ENCODE measurements at regions not wholly inside any gene's neighbourhood (a gene's known extent, or its start where the extent isn't known, plus 50 kb on each side); places are given as distances from the start of the nearest gene placed in this dataset.
"Not testable (repeated sequence)": the region's sequence is repeated elsewhere in the genome, so short reads cannot be mapped to it uniquely, and the experiment has no call there.

DNA sequence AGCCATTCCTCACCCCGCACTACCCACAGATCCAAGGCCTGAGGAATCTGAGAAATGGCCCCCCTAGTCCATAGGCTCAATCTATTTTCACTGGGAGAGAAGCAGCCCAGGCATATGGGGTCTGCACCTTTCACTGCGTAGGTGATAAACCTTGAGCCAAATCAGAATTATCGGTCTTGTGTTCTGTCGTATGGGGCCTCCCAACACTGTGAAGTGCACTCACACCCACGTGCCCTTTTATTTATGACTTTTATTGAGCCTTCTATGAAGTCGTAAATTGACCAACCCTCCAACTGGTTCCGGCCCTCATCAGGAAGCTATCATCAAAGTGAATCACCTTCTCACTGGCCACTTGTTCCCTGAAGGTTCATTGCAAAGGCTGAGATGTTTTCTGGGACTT is 259.3 kb downstream of the NPIPA7 start:
- H3K9ac ChIP-seq (ENCODE audit: low read depth in 2 of 2, low read length in 2 of 2); H3K27me3 ChIP-seq; H3K9me3 ChIP-seq; H3K36me3 ChIP-seq; H3K27ac ChIP-seq; DNase-seq; H3K4me1 ChIP-seq; H3K4me3 ChIP-seq; intact Hi-C loops (cut with DNase I): not testable (repeated sequence)

DNA sequence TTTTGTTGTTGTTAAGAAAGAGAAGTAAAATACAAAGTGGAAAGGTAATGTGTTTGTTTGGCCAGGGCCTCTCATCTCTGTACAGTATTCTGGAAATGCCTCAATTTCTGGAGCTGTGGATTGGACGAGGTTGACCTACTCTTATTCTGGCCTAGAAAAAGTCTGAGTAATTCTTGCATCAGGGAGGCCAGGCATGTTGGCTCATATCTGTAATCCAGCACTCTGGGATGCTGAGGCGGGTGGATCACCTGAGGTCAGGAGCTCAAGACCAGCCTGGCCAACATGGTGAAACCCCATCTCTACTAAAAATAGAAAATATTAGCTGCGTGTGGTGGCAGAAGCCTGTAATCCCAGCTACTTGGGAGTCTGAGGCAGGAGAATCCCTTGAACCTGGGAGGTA is 259.8 kb downstream of the NPIPA7 start:
- H3K36me3 ChIP-seq; H3K27ac ChIP-seq; H3K4me1 ChIP-seq; intact Hi-C loops (cut with DNase I); H3K4me3 ChIP-seq; DNase-seq; H3K9me3 ChIP-seq; H3K9ac ChIP-seq (ENCODE audit: low read depth in 2 of 2, low read length in 2 of 2); H3K27me3 ChIP-seq: not testable (repeated sequence)

DNA sequence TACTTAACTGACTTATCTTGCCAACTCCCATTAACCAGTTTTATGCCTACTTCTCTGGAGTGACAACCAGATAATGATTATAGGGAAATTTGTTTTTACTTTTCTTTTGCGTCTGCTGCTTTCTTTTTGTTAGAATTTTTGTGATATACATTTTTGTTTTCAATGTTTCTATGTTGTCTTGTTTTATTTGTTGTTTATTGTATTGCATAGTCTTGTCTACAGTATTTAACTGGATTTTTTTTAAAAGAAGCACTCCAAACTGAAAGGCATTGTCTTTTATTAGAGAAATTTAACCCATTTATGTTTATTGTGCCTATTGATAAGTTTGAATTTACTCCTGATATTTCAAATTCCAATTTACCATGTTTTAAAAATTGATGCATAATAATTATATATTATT is 264.9 kb downstream of the NPIPA7 start:
- H3K4me1 ChIP-seq; DNase-seq; H3K27me3 ChIP-seq; H3K36me3 ChIP-seq; H3K27ac ChIP-seq; intact Hi-C loops (cut with DNase I); H3K4me3 ChIP-seq; H3K9ac ChIP-seq (ENCODE audit: low read depth in 2 of 2, low read length in 2 of 2); H3K9me3 ChIP-seq: not testable (repeated sequence)

DNA sequence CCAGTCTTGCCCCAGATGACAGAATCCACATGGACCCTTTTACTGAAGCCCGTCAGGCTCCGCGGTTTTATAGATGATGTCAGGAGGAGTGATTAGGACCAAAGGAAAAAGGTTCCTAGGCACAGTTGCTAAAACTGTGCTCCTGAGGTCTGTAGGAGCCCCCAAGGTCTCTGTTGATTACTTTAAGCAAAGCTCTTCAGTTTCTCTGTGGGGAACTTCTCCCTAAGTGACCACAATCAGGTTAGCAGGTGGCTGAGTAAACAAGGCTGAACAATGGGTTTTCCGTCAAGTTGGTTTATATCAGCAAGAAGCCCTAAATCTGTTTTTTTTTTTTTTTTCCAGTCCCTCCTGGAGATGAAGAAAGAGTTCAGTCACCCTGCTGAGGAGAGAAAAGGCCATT is 269.1 kb downstream of the NPIPA7 start:
- H3K27me3 ChIP-seq; H3K9ac ChIP-seq (ENCODE audit: low read depth in 2 of 2, low read length in 2 of 2); H3K36me3 ChIP-seq; intact Hi-C loops (cut with DNase I); DNase-seq; H3K4me3 ChIP-seq; H3K4me1 ChIP-seq; H3K27ac ChIP-seq; H3K9me3 ChIP-seq: not testable (repeated sequence)

DNA sequence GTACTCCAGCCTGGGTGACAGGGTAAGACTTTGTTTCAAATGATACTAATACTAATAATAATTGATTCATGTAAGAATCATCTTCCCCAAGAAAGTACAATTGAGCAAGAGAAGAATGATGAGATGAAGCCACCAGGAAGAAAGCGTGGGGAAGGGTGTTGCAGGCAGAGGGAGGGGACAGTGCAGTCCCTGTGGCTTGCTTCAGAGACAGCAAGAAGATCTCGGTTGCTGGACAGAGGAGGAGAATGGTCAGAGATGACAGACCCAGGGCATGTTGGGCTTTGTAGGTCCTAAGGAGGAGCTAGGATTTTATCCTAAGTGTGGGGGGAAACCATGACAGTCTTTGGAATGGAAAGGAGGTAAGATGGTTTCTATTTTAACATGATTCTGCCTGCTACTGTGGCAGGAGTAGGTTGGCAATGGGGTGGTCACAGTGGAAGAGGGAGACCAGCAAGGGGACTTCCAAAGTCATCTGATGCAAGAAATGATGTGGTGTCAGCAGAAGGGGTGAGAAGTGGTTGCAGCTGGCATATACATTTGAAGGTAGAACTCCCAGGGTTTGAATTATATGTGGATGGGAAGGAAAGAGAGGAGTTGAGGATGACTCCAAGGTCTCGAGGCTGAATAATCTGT is 293.4 kb downstream of the NPIPA7 start:
- H3K9me3 ChIP-seq; H3K9ac ChIP-seq (ENCODE audit: low read depth in 2 of 2, low read length in 2 of 2); H3K4me1 ChIP-seq; H3K36me3 ChIP-seq; H3K4me3 ChIP-seq; H3K27me3 ChIP-seq; intact Hi-C loops (cut with DNase I); DNase-seq; H3K27ac ChIP-seq: not testable (repeated sequence)

DNA sequence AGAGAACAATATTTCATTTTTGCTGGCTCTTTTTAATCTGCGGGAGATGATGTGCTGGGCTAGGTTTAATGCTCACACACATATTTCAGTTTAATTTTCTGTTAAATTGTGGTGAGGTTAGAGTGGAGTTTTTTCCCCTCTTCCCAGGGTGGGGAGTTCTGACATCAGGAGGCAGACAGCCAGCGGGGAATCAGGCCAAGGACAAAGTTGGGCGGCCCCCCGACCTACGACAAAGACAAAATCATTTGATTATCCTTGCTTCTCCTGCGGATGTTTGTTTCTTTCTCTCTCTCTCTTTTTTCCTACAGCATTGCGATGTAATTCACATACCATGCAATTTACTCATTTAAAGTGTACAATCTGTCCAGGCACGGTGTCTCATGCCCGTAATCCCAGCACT is 295.9 kb downstream of the NPIPA7 start:
- DNase-seq; H3K4me1 ChIP-seq; intact Hi-C loops (cut with DNase I); H3K27me3 ChIP-seq; H3K36me3 ChIP-seq; H3K9me3 ChIP-seq; H3K4me3 ChIP-seq; H3K9ac ChIP-seq (ENCODE audit: low read depth in 2 of 2, low read length in 2 of 2); H3K27ac ChIP-seq: not testable (repeated sequence)

DNA sequence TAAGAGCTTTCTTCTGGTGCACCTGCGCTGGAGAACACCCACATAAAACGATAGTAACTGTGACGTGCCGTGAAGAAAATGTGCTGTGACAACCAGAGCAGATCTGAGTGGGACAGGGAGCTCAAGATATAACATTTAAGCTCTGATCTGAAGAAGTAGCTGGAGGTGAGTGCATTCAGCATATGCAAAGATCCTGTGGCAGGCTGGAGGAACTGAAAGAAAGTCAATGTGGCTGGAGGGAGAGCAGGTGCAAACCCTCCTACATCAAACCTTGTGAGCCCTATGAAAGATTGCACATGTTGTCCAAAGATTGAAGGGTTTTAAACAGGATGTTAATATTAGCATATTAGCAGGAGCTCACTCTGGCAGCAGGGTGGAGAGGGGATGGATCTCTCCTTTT is 342.9 kb downstream of the NPIPA7 start:
- intact Hi-C loops (cut with DNase I); H3K36me3 ChIP-seq; H3K27me3 ChIP-seq: not testable (repeated sequence)

DNA sequence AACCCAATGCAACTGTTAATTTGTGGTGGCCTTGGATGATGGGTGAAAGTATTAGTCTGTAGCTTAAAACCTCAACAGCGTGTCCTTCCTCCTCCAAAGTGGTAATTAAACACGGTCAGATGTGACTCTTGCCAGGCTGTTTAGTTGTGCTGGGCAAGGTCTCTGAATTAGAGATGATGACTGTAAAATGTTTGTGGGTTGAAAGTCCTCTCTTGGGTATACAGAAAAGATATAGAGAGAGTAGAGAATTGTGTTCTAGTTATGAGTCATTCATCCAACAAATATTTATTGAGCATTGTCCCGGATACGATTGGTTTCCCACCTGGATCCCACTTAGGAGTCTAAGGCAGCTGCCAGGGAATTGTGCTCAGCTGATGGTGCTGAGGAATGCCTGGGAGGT is 343.7 kb downstream of the NPIPA7 start:
- H3K9ac ChIP-seq (ENCODE audit: low read depth in 2 of 2, low read length in 2 of 2); H3K36me3 ChIP-seq; H3K4me3 ChIP-seq; H3K27ac ChIP-seq; H3K4me1 ChIP-seq; intact Hi-C loops (cut with DNase I); H3K27me3 ChIP-seq; DNase-seq; H3K9me3 ChIP-seq: not testable (repeated sequence)

More for the DNA sequence above, 342.9 kb downstream of the NPIPA7 start:
- H3K4me1 ChIP-seq; H3K27ac ChIP-seq; H3K4me3 ChIP-seq; H3K9ac ChIP-seq (ENCODE audit: low read depth in 2 of 2, low read length in 2 of 2); H3K9me3 ChIP-seq; DNase-seq: not testable (repeated sequence)

DNA sequence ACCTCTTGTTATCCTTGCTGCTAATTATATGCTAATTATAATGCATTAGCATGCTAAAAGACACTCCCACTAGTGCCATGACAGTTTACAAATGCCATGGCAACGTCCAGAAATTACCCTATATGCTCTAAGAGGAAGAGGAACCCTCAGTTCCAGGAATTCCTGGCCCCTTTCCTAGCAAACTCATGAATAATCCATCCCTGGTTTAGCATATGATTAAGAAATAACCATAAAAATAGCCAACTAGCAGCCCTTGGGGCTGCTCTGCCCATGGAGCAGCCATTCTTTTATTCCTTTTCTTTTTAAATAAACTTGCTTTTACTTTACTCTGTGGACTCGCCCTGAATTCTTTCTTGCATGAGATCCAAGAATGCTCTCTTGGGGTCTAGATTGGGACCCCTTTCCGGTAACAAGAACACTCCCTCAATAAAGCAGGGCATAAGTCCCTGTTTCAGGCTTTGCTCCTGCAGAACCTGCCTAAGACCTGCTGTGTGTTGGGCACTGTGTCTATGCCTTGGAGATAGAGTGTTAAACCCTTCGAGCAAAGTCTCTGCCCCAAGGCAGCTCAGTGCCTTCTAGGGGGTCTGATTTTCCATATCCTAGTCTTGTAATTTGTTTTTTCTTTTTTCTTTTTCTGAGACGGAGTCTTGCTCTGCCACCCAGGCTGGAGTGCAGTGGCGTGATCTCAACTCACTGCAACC is 345.0 kb downstream of the NPIPA7 start:
- H3K27me3 ChIP-seq; H3K27ac ChIP-seq; DNase-seq; H3K4me1 ChIP-seq; intact Hi-C loops (cut with DNase I); H3K9me3 ChIP-seq; H3K9ac ChIP-seq (ENCODE audit: low read depth in 2 of 2, low read length in 2 of 2); H3K36me3 ChIP-seq; H3K4me3 ChIP-seq: not testable (repeated sequence)

DNA sequence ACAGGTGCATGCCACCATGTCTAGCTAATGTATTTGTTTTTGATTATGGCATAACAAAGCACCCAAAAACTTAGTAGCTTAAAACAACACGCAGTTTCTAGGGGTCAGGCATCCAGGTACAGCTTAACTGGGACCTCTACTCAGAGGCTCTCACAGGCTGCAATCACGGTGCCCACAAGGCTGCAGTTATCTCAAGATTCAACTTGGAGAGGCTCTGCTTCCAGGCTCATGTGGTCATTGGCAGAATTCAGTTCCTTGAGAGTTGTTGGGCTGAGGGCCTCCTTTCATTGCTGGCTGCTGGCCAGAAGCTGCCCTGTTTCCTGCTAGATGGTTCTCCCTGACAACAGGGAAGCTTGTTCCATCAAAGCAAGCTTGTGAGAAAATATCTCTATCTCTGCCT is 348.1 kb downstream of the NPIPA7 start:
- H3K36me3 ChIP-seq; H3K4me1 ChIP-seq; H3K27ac ChIP-seq; DNase-seq; H3K9me3 ChIP-seq; H3K4me3 ChIP-seq; intact Hi-C loops (cut with DNase I); H3K9ac ChIP-seq (ENCODE audit: low read depth in 2 of 2, low read length in 2 of 2); H3K27me3 ChIP-seq: not testable (repeated sequence)

DNA sequence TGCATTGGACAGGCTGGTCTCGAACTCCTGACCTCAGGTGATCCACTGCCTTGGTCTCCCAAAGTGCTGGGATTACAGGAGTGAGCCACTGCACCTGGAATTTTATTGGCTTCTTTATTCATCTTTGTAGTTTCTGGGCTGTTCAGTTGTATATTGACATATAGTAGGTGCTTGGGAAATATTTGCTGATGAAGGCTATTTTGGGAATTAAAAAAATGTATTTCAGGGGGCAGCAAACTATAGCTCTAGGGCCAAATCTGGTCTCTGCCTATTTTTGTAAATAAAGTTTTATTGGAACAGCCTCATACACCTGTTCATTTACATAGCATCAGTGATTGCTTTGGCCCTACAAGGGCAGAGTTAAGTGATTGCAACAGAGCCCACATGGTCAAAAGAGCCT is 363.6 kb downstream of the NPIPA7 start:
- H3K27ac ChIP-seq; H3K9me3 ChIP-seq; H3K9ac ChIP-seq (ENCODE audit: low read depth in 2 of 2, low read length in 2 of 2); H3K4me3 ChIP-seq; DNase-seq; H3K27me3 ChIP-seq; intact Hi-C loops (cut with DNase I); H3K36me3 ChIP-seq; H3K4me1 ChIP-seq: not testable (repeated sequence)

DNA sequence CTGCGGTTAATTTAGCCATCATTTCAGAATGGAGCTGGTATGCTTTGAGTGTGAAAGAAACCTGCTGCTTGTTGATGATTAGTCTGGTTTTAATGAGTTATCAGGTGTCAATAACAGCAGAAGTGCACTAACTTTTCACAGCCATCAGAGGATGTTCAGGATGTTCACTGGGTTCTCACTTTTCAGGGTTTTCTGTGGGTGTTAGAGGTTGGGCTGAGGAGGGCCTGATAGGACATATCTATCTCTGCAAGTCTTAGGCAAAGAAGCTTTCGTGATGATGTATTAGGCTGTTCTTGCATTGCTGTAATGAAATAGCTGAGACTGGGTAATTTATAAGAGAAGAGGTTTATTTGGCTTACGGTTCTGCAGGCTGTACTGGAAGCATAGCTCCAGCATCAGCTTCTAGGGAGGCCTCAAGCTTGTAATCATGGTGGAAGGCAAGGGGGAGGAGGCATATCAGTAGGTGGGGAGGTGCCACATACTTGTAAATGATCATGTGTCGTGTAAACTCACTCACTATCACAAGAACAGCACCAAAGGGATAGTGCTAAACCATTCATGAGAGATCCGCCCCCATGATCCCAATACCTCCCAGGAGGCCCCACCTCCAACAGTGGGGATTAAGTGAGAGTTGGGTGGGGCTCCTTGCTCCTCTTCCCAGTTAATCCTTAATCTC is 376.2 kb downstream of the NPIPA7 start:
- H3K27ac ChIP-seq; H3K4me1 ChIP-seq; DNase-seq; H3K9ac ChIP-seq (ENCODE audit: low read depth in 2 of 2, low read length in 2 of 2); H3K36me3 ChIP-seq; H3K27me3 ChIP-seq; H3K4me3 ChIP-seq; H3K9me3 ChIP-seq; intact Hi-C loops (cut with DNase I): not testable (repeated sequence)
